Stimulated activated CD4-positive, alpha-beta T cell treated with anti-CD3 and anti-CD28 coated beads, TNF-alpha, amount 100 ng/mL, for 48 hours (primary cell): ENCODE measurements at regions not wholly inside any gene's neighbourhood (a gene's known extent, or its start where the extent isn't known, plus 50 kb on each side); places are given as distances from the start of the nearest gene placed in this dataset.

Experiments used
- DNase-seq, 3 donors: peaks; one replicate each; pipeline ENCODE4 v3.0.0-alpha.2; 2020; ENCODE audit warnings: low read depth in 3 of 3

- DNase-seq, result no peak
Measured at GRCh38 chr3:87414271-87414670, 137.9 kb upstream of the POU1F1 start.

- no peak for DNase-seq
Measured at GRCh38 chr3:87413814-87414213, 137.4 kb upstream of the POU1F1 start.

- no peak for DNase-seq
Measured at GRCh38 chr3:87410110-87410509, 133.7 kb upstream of the POU1F1 start.

GRCh38 chr3:87398168-87398801 lies 121.9 kb upstream of the POU1F1 start:
- DNase-seq, result no peak

GRCh38 chr3:87397211-87397610 lies 120.8 kb upstream of the POU1F1 start:
- DNase-seq, result no peak

GRCh38 chr3:87390821-87391220 lies 114.4 kb upstream of the POU1F1 start:
- no peak for DNase-seq

GRCh38 chr3:87390353-87390752 lies 114.0 kb upstream of the POU1F1 start:
- DNase-seq, result no peak

GRCh38 chr3:87375231-87375682 lies 98.9 kb upstream of the POU1F1 start:
- DNase-seq, result no peak

- no peak for DNase-seq
Measured at GRCh38 chr3:87370007-87370406, 93.6 kb upstream of the POU1F1 start.

GRCh38 chr3:87367736-87368135 lies 91.4 kb upstream of the POU1F1 start:
- no peak for DNase-seq

- DNase-seq, result no peak
Measured at GRCh38 chr3:87363721-87364120, 87.3 kb upstream of the POU1F1 start.

- no peak for DNase-seq
Measured at GRCh38 chr3:87361956-87362355, 85.6 kb upstream of the POU1F1 start.

- DNase-seq, result no peak
Measured at GRCh38 chr3:87361271-87361670, 84.9 kb upstream of the POU1F1 start.

GRCh38 chr3:87359826-87360225 lies 83.4 kb upstream of the POU1F1 start:
- DNase-seq, result no peak

- DNase-seq, result no peak
Measured at GRCh38 chr3:87359025-87359424, 82.6 kb upstream of the POU1F1 start.

- DNase-seq, result no peak
Measured at GRCh38 chr3:87358066-87358465, 81.7 kb upstream of the POU1F1 start.

- DNase-seq, result no peak
Measured at GRCh38 chr3:87354398-87354797, 78.0 kb upstream of the POU1F1 start.

GRCh38 chr3:87351937-87352336 lies 75.6 kb upstream of the POU1F1 start:
- DNase-seq, result no peak

GRCh38 chr3:87350367-87351199 lies 74.2 kb upstream of the POU1F1 start:
- no peak for DNase-seq

- no peak for DNase-seq
Measured at GRCh38 chr3:87349833-87350232, 73.4 kb upstream of the POU1F1 start.

- DNase-seq, result no peak
Measured at GRCh38 chr3:87336761-87337160, 60.4 kb upstream of the POU1F1 start.

GRCh38 chr3:87335931-87336330 lies 59.5 kb upstream of the POU1F1 start:
- DNase-seq, result no peak

GRCh38 chr3:87333393-87333892 lies 57.1 kb upstream of the POU1F1 start:
- DNase-seq, result peak in 2 of 3 donors; percentile 8 to 29
